ENCODE measurements at regions not wholly inside any gene's neighbourhood (a gene's known extent, or its start where the extent isn't known, plus 50 kb on each side); places are given as distances from the start of the nearest gene placed in this dataset.

DNA sequence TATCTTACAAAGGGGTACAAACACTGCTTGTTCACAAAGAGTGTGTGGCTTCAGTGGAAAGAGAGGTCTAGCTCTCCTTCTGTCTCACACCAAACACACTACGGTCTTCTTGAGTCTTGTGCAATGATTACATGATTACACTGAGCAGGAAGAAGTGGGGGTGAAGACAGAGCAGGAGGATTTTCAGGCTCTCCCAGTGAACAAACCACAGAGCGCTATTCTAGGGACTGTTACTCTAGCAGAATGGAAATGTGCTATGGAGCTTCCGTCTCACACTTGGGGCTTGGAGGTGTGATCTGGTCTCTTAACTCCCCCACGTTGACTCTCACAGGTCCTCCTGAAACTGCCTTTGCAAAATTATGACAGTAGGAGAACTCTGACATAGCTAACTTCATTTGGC is 203.4 kb downstream of the MYLK4 start:
- Histone ChIP-seq H3K4me1 (no peaks in the 10 kb centered on the region), H3K9me3 (no peaks in the 10 kb centered on the region), H3K36me3 (no peaks in the 10 kb centered on the region), H3K27me3 (peaks cover 2% of the 10 kb centered on the region; the same call in 1 of the 2 replicates), H3K4me3 (ENCODE audit: low read depth, low read length) (no peak overlapping the region)
- TF ChIP-seq, protein P1, sequence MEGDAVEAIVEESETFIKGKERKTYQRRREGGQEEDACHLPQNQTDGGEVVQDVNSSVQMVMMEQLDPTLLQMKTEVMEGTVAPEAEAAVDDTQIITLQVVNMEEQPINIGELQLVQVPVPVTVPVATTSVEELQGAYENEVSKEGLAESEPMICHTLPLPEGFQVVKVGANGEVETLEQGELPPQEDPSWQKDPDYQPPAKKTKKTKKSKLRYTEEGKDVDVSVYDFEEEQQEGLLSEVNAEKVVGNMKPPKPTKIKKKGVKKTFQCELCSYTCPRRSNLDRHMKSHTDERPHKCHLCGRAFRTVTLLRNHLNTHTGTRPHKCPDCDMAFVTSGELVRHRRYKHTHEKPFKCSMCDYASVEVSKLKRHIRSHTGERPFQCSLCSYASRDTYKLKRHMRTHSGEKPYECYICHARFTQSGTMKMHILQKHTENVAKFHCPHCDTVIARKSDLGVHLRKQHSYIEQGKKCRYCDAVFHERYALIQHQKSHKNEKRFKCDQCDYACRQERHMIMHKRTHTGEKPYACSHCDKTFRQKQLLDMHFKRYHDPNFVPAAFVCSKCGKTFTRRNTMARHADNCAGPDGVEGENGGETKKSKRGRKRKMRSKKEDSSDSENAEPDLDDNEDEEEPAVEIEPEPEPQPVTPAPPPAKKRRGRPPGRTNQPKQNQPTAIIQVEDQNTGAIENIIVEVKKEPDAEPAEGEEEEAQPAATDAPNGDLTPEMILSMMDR (IDR thresholded peaks at IDR 0.05; ENCODE audit: low read depth, low read length) = no peak
- DNase-seq = no peak

DNA sequence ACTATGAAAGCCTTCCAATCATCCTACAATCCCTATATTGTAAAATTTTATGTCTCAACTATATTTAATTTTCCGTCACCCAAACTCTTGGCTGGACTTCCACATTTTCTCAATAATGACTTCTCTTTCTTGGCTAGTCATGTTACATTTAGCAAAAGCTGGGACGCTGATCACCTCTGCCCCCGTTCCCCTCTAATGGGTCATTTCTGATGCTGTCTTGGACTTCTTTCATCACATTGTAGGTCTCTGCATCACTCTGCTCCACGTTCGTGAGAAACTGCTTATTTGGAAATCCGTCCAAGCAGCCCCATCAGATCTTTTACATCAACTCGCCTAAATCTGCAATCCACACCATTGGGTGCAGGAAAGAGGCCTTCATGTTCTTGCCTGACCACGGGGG is 203.8 kb downstream of the MYLK4 start:
- Histone ChIP-seq H3K4me3 (ENCODE audit: low read depth, low read length) (no peak overlapping the region), H3K9me3 (no peaks in the 10 kb centered on the region), H3K4me1 (no peaks in the 10 kb centered on the region), H3K27me3 (peaks cover 2% of the 10 kb centered on the region; the same call in 1 of the 2 replicates), H3K36me3 (no peaks in the 10 kb centered on the region)
- TF ChIP-seq, protein P1 (IDR thresholded peaks at IDR 0.05; ENCODE audit: low read depth, low read length) = no peak
- no peak for DNase-seq

DNA sequence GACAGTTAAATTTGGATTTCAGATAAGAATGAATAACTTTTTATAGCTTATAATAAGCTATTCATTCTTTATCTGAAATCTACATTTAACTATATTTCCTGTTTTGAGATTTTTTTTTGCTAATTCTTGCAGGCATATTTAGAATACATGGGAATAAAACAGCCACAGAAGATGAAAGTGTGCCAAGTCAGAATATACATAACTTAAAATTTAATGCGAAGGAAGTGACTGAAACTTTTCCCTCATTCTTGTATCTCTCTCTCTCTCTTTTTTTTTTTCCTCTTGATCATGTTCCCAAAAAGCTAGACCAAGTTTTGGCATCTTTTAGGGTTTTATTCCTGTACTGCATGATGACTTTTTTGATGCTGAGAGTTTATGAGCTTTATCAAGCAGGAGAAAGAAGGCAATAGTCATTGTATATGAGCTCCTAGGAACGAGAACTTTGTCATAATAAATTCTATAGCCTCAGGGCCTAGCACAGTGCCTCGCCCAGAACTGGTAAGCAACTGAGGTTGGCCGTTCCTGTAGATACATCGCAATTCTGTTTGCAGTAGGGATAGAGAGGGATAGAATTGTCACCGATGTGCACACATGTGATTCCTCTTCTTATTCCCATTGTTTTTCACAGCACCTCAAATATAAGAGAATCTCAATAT is 205.2 kb downstream of the MYLK4 start:
- DNase-seq = no peak
- no peaks in the 10 kb centered on the region for H3K36me3 ChIP-seq

DNA sequence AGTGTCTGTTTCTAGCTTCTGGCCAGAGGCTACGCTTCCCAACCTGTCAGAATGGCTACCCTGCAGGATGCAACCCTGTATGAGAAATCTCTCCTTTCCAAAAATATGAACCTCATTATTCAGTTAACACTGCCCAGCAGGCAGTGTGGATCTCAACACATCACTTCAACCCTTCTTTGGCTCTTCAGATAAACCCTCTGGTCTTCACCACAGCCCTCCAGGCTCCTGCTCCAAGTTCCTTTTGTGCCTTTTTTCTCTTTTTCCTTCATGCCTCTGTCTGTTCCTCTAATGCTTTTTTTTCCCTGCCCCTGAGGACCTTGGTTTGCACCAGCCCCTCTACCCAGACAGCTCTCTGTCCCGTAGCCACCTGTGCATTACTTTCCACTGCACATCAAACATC is 207.4 kb downstream of the MYLK4 start:
- no peaks in the 10 kb centered on the region for H3K4me1 ChIP-seq
- DNase-seq = no peak

More for the DNA sequence above, 205.2 kb downstream of the MYLK4 start:
- TF ChIP-seq, protein P1 (IDR thresholded peaks at IDR 0.05; ENCODE audit: low read depth, low read length) = no peak
- no peaks in the 10 kb centered on the region for H3K9me3 ChIP-seq
- H3K27me3 ChIP-seq = peaks cover 2% of the 10 kb centered on the region; the same call in 1 of the 2 replicates
- no peak overlapping the region for H3K4me3 ChIP-seq (ENCODE audit: low read depth, low read length)
- H3K4me1 ChIP-seq = no peaks in the 10 kb centered on the region

DNA sequence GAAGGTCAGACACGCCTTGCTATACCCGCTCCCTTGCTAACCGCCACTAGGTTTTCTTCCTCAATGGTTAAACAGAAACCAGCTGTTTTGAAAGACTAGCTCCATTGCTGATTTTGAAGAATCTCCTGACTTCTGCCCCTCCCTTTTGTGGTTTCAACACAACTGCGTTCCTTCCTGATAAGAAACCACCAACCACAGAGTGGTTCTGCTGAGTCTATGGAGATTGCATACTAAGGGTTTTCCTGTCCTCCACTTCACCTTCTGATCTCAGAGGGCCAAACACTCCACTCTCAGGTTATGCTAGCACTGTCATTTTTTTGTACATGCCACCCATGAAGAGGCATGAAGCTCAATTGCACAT is 207.9 kb downstream of the MYLK4 start:
- DNase-seq = no peak
- no peaks in the 10 kb centered on the region for H3K36me3 ChIP-seq
- no peaks in the 10 kb centered on the region for H3K9me3 ChIP-seq
- H3K4me1 ChIP-seq = no peaks in the 10 kb centered on the region
- TF ChIP-seq, protein P1 (IDR thresholded peaks at IDR 0.05; ENCODE audit: low read depth, low read length) = no peak
- peaks cover 2% of the 10 kb centered on the region; the same call in 1 of the 2 replicates for H3K27me3 ChIP-seq
- no peak overlapping the region for H3K4me3 ChIP-seq (ENCODE audit: low read depth, low read length)

More for the DNA sequence above, 207.4 kb downstream of the MYLK4 start:
- Histone ChIP-seq H3K9me3 (no peaks in the 10 kb centered on the region), H3K27me3 (peaks cover 2% of the 10 kb centered on the region; the same call in 1 of the 2 replicates), H3K36me3 (no peaks in the 10 kb centered on the region), H3K4me3 (ENCODE audit: low read depth, low read length) (no peak overlapping the region)
- TF ChIP-seq, protein P1 (IDR thresholded peaks at IDR 0.05; ENCODE audit: low read depth, low read length) = no peak

DNA sequence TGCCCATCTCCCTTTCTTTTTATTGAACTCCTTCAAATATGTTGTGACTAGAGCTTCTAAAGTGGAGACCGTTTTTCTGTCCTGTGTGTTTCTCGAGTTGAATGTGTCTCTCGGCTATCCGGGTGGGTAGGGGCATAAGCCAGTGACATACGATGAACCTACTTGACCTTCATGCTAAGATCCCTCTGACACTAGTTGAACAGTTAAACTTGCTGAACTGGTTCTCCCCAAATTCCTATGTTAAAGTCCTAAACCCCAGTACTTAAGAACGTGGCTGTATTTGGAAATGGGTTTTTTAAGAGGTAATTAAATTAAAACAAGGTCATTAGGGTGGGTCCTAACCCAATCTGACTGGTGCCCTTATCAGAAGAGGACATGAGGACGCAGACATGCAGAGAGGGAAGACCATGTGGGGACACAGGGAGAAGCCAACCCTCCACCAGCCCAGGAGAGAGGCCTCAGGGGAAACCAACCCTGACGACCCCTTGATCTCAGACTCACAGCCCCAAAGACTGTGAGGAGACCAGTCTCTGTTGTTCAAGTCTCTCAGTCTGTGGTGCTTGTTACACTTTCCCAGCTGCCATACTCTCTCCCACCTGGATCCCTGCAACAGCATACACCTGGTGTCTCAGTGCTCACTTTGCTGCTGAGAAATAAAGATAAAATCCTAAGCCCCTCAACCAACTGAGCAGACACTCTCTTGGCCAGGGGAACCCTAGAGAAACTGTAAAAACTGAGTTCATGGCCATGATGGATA is 208.4 kb downstream of the MYLK4 start:
- Histone ChIP-seq H3K4me1 (no peaks in the 10 kb centered on the region), H3K27me3 (peaks cover 2% of the 10 kb centered on the region; the same call in 1 of the 2 replicates), H3K4me3 (ENCODE audit: low read depth, low read length) (no peak overlapping the region), H3K36me3 (no peaks in the 10 kb centered on the region), H3K9me3 (no peaks in the 10 kb centered on the region)
- DNase-seq = no peak
- TF ChIP-seq, protein P1 (IDR thresholded peaks at IDR 0.05; ENCODE audit: low read depth, low read length) = no peak
